Gastrocnemius medialis (tissue), 4 donors: ENCODE measurements at regions not wholly inside any gene's neighbourhood (a gene's known extent, or its start where the extent isn't known, plus 50 kb on each side); places are given as distances from the start of the nearest gene placed in this dataset.
"Not testable (repeated sequence)": the region's sequence is repeated elsewhere in the genome, so short reads cannot be mapped to it uniquely, and the experiment has no call there.

Experiments
- ATAC-seq, 2 donors: fragments of 150-250 bp; one replicate each; pipeline ENCODE4 v1.9.1; 2016
- DNase-seq, 2 donors: peaks; one replicate each; pipeline ENCODE4 v3.0.0-alpha.2; 2019
- H3K27ac ChIP-seq, 4 donors: fragments of 200-600 bp; sonication (generic); 1 replicate in 1 of 4; 2 replicates in 3 of 4; pipeline ENCODE4 v1.5.1; 2016 to 2018; ENCODE audit warnings: mild to moderate bottlenecking in 2 of 4, moderate library complexity in 1 of 4
- H3K27me3 ChIP-seq, 3 donors: fragments of 200-600 bp; sonication (generic) in 2 of 3; 1 replicate in 1 of 3; 2 replicates in 2 of 3; pipeline versions ENCODE4 v1.5.1 to v1.6.0; 2016 to 2019; ENCODE audit warnings: mild to moderate bottlenecking in 1 of 3, moderate library complexity in 1 of 3
- H3K36me3 ChIP-seq, 2 donors: fragments of 200-600 bp; sonication (generic) in 1 of 2; one replicate each; pipeline ENCODE4 v1.5.1; 2017 to 2018
- H3K4me1 ChIP-seq, 2 donors: fragments of 200-600 bp; sonication (generic) in 1 of 2; one replicate each; pipeline ENCODE4 v1.5.1; 2016 to 2017; ENCODE audit warnings: mild to moderate bottlenecking in 2 of 2
- H3K4me3 ChIP-seq, 4 donors: fragments of 200-600 bp; sonication (generic) in 3 of 4; 1 replicate in 1 of 4; 2 replicates in 3 of 4; pipeline ENCODE4 v1.5.1; 2016 to 2019; ENCODE audit warnings: mild to moderate bottlenecking in 2 of 4
- H3K9me3 ChIP-seq, 3 donors: fragments of 200-600 bp; sonication (generic) in 2 of 3; 1 replicate in 1 of 3; 2 replicates in 2 of 3; pipeline ENCODE4 v1.5.1; 2016 to 2019
- POLR2A ChIP-seq, 2 donors: fragments of 450-650 bp; IDR thresholded peaks; one replicate each; pipeline ENCODE4 v1.6.1; 2017; ENCODE audit warnings: antibody characterized with exemption in 2 of 2, mild to moderate bottlenecking in 2 of 2, moderate library complexity in 2 of 2
- in situ Hi-C, 4 donors: fragments of 200-750 bp; cut with MboI; loops; one replicate each; pipeline versions ENCODE4 v1.15.0 to v1.8.0; 2017; ENCODE audit warnings: low sequenced_read_pairs in 4 of 4
- intact Hi-C: fragments of 100-400 bp; cut with DNase I; formaldehyde crosslinking; loops from one replicate; pipeline ENCODE4 v1.15.1; 2023; ENCODE audit warnings: low total_unique reads
- TF ChIP-seq, protein P1 (sequence below), 5 experiments: fragments of 450-650 bp in 3 of 5; fragments of 200-600 bp in 2 of 5; sonication (generic) in 2 of 5; IDR thresholded peaks in 4 of 5; conservative IDR thresholded peaks in 1 of 5; 1 replicate in 4 of 5; 2 replicates in 1 of 5; pipeline ENCODE4 v1.5.1; 2016 to 2019; ENCODE audit warnings: antibody characterized with exemption in 5 of 5, mild to moderate bottlenecking in 3 of 5, moderate library complexity in 3 of 5

DNA sequence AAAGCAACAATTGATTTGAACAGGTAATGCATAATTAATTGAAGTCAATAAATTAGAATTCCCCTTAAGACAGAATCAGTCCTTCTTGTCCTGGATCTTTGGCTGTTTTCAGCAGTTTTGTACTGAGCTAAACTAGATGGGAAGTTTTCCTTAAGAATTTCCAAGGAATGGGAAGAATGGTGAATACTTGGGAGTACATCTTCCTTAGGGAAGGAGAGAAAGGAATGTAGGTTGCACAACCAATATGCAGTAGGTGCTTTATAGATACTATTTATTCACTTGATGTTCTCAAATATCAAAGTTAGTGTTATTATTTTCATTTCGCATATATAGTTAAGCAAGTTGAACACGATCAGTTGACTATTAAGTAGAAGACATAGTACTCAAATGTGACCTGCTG lies 183.5 kb upstream of the MAP1B start:
- Histone ChIP-seq H3K27ac (no peak overlapping the region), H3K9me3 (no peaks in the 10 kb centered on the region), H3K36me3 (no peaks in the 10 kb centered on the region), H3K4me1 (no peaks in the 10 kb centered on the region), H3K4me3 (no peak overlapping the region), H3K27me3 (no peaks in the 10 kb centered on the region)
- in situ Hi-C loops (no loop called here), intact Hi-C loops (no loop called here)
- ATAC-seq (no peak), DNase-seq (no peak)
- TF ChIP-seq, protein P1, sequence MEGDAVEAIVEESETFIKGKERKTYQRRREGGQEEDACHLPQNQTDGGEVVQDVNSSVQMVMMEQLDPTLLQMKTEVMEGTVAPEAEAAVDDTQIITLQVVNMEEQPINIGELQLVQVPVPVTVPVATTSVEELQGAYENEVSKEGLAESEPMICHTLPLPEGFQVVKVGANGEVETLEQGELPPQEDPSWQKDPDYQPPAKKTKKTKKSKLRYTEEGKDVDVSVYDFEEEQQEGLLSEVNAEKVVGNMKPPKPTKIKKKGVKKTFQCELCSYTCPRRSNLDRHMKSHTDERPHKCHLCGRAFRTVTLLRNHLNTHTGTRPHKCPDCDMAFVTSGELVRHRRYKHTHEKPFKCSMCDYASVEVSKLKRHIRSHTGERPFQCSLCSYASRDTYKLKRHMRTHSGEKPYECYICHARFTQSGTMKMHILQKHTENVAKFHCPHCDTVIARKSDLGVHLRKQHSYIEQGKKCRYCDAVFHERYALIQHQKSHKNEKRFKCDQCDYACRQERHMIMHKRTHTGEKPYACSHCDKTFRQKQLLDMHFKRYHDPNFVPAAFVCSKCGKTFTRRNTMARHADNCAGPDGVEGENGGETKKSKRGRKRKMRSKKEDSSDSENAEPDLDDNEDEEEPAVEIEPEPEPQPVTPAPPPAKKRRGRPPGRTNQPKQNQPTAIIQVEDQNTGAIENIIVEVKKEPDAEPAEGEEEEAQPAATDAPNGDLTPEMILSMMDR (IDR thresholded peaks at IDR 0.05 in 4 of 5, conservative IDR thresholded peaks at IDR 0.05 in 1 of 5): no peak
- TF ChIP-seq POLR2A (IDR thresholded peaks at IDR 0.05): no peak

DNA sequence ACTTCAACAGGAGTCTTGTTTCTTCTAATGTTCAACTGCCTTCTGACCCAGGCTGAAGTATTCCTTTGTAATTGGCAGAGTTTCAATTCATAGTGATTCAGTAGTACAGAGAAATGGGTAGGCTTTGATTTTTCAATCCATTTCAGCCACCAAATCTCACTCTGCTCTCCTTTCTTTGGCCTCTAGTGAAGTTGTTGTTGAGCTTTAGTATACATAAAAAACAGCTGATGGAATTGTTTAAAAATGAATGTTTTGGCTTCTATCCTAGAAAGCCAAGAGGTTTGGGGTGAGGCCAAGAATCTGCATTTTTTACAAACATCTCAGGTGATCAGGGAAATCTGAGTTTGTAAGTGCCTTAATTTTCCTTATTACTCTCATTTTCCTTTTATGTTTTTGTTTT lies 182.9 kb upstream of the MAP1B start:
- intact Hi-C loops (no loop called here), in situ Hi-C loops (no loop called here)
- H3K27ac ChIP-seq: peak overlapping the region in 1 of 4 donors; percentile 9
- H3K4me3 ChIP-seq: no peak overlapping the region
- no peaks in the 10 kb centered on the region for H3K36me3 ChIP-seq
- TF ChIP-seq POLR2A (IDR thresholded peaks at IDR 0.05): no peak
- TF ChIP-seq, protein P1 (IDR thresholded peaks at IDR 0.05 in 4 of 5, conservative IDR thresholded peaks at IDR 0.05 in 1 of 5): no peak
- ATAC-seq (no peak), DNase-seq (no peak)
- H3K27me3 ChIP-seq: no peaks in the 10 kb centered on the region
- no peaks in the 10 kb centered on the region for H3K9me3 ChIP-seq
- H3K4me1 ChIP-seq: no peaks in the 10 kb centered on the region

DNA sequence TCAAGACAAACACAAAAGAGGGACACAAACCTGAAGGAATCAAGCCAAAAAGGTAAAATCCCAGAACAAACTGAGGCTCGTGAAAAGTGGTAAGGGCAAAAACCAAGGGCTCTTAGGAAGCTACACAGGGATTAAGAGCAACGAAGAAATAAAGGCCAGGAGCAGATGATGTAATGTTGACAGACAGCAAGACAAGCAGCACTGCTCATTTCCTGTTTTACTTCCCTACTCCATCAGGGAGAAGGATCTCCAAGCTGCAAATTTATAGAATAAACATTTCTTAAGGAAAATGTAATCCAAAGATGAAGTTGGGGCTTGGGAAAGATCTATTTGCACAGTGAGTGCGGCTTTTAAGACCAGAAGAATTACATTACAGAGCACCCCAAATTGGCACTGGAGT lies 182.3 kb upstream of the MAP1B start:
- in situ Hi-C loops: no loop called here

DNA sequence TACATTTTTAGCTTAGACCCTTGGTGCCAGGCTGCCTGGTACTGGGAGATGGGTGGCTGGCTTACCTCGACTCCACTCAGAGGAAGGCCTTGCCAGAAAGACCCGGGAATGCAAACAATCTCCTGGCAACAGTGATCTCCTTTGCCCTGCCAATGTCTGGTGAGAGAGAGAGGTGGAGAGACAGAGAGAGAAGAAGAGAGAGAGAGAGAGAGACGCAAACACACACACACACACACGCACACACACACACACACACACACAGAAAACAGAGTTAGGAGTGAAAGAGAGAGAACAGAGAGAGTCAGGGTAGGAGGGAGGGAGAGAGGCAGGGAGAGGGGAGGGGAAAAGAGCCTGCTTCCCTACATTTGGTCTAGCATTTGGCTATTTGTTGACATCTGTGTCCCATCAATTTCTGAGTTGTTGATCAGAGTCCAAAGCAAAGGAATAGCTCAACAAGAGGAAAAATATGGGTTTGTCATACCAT lies 181.6 kb upstream of the MAP1B start:
- H3K27ac ChIP-seq: no peak overlapping the region
- H3K36me3 ChIP-seq: no peaks in the 10 kb centered on the region
- H3K4me1 ChIP-seq: no peaks in the 10 kb centered on the region
- H3K27me3 ChIP-seq: no peaks in the 10 kb centered on the region
- H3K9me3 ChIP-seq: no peaks in the 10 kb centered on the region
- intact Hi-C loops (no loop called here), in situ Hi-C loops (no loop called here)
- ATAC-seq (no peak), DNase-seq (no peak)
- no peak overlapping the region for H3K4me3 ChIP-seq
- TF ChIP-seq, protein P1 (IDR thresholded peaks at IDR 0.05 in 4 of 5, conservative IDR thresholded peaks at IDR 0.05 in 1 of 5): no peak
- no peak for TF ChIP-seq POLR2A (IDR thresholded peaks at IDR 0.05)

More for the DNA sequence above, 182.3 kb upstream of the MAP1B start:
- H3K27ac ChIP-seq: no peak overlapping the region
- no peaks in the 10 kb centered on the region for H3K27me3 ChIP-seq
- H3K4me1 ChIP-seq: no peaks in the 10 kb centered on the region
- no peaks in the 10 kb centered on the region for H3K9me3 ChIP-seq
- TF ChIP-seq POLR2A (IDR thresholded peaks at IDR 0.05): no peak
- TF ChIP-seq, protein P1 (IDR thresholded peaks at IDR 0.05 in 4 of 5, conservative IDR thresholded peaks at IDR 0.05 in 1 of 5): no peak
- intact Hi-C loops: no loop called here
- DNase-seq (no peak), ATAC-seq (no peak)
- no peak overlapping the region for H3K4me3 ChIP-seq
- no peaks in the 10 kb centered on the region for H3K36me3 ChIP-seq

DNA sequence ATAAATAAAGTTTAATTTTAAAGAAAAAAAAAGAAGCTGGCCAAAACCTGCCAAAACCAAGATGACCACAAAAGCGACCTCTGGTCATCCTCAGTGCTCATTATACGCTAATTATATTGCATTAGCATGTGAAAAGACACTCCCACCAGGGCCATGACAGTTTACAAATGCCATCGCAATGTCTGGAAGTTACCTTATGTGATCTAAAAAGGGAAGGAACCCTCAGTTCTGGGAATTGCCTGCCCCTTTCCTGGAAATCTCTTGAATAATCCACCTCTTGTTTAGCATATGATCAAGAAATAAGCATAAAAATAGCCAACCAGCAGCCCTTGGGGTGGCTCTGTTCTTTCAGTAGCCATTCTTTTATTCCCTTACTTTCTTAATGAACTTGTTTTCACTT lies 178.3 kb upstream of the MAP1B start:
- Histone ChIP-seq H3K27me3 (no peaks in the 10 kb centered on the region), H3K27ac (no peak overlapping the region), H3K4me3 (no peak overlapping the region), H3K36me3 (no peaks in the 10 kb centered on the region), H3K4me1 (no peaks in the 10 kb centered on the region), H3K9me3 (no peaks in the 10 kb centered on the region)
- intact Hi-C loops (no loop called here), in situ Hi-C loops (no loop called here)
- no peak for DNase-seq
- no peak for ATAC-seq
- TF ChIP-seq, protein P1 (IDR thresholded peaks at IDR 0.05 in 4 of 5, conservative IDR thresholded peaks at IDR 0.05 in 1 of 5): no peak
- no peak for TF ChIP-seq POLR2A (IDR thresholded peaks at IDR 0.05)

DNA sequence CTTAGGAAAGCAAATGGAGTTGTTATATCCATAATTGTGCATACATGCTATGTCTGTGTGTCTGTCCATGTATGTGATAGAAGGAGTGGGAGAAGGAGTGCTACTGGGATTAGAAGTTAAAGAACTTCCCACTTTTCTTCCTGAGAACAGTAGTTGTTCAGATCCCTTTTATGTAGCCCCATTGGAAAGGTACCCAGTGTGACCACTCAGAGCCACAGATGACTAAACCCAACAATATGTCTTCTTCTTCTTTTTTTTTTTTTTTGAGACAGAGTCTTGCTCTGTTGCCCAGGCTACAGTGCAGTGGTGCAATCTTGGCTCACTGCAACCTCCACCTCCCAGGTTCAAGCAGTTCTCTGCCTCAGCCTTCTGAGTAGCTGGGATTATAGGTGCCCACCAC lies 176.7 kb upstream of the MAP1B start:
- ATAC-seq, H3K4me1 ChIP-seq, H3K27me3 ChIP-seq, H3K4me3 ChIP-seq, DNase-seq, H3K9me3 ChIP-seq, H3K36me3 ChIP-seq, H3K27ac ChIP-seq, intact Hi-C loops, in situ Hi-C loops: not testable (repeated sequence)
